GM19468 (cell line): ENCODE measurements at regions not wholly inside any gene's neighbourhood (a gene's known extent, or its start where the extent isn't known, plus 50 kb on each side); places are given as distances from the start of the nearest gene placed in this dataset.

Experiments
- ATAC-seq: cut with Tn5 transposase; IDR thresholded peaks from one replicate; pipeline ENCODE4 v1.9.1; 2021; ENCODE audit warnings: mild to moderate bottlenecking, moderate library complexity, moderate number of reproducible peaks; ENCODE audit not compliant: unreplicated experiment; ENCODE audit errors: extremely low read depth

DNA sequence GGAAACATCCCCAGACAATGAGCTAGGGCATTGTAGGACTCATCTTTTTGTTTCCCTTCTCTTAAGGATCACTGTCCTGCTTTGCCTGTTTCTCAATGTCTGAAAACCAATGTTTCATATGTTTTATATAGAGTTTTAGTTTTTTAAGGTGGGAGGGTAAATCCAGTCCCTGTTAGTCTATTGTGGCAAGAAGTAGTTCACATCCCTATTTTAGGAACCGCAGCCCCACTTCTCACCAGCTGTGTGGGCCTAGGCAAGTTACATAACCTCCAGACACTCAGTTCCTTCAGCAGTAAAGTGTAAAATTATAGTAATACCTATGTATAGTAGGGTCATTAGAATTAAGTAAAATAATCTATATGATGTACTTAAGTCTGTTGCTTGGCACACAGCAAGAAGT is 105.8 kb upstream of the WLS start:
- ATAC-seq, result no peak

DNA sequence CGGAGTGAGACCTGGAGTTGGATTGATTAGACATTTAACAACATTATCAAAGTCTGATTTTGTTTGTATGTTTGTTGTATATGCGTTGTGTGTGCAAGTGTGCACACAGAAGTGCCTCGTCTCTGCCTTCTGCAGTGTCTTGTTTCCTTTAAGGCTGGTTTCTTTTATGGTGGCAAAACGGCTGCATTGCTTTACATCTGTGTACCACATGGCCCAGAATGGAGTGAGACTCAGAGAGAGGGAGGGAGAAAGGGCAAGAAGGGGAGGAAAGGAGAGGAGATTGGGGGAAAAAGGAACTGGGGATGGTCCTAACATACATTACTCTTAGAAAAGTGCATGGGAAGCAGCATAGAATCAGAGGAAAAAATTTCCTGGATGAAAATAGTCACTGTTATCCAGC is 99.7 kb upstream of the WLS start:
- no peak for ATAC-seq

DNA sequence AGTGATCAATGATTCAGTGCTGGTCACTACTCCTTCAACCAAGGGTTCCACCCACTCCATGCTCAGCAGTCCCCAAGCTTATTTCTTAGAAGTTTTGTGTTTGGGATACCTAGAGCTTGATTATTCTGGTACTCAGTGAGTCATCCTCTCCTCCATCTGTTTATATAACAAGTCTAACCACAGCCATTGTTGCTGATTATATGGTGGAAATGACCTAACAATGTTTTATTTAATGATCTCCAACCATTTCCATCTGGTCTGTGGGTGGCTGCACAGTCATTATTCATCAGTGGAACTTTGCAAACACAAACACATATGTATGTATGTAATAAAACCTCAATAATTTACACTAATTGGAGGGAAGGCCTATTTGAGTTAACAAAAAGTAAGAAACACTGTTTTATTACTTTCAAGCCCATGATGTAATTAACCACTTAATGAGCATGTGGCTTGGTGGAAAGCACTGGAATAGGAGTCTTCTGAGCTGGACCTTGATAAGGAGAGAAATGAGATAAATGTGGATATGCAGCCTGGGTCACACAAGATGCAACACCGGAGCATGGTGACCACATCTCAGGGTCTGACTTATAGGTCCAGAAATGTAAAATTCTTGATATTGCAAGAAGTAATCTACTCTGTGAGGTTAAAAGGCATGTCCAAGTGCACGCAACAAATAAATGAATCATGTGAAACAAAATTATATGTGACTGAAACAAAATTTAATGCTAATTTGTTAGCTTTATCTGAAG is 99.0 kb upstream of the WLS start:
- ATAC-seq, result no peak

DNA sequence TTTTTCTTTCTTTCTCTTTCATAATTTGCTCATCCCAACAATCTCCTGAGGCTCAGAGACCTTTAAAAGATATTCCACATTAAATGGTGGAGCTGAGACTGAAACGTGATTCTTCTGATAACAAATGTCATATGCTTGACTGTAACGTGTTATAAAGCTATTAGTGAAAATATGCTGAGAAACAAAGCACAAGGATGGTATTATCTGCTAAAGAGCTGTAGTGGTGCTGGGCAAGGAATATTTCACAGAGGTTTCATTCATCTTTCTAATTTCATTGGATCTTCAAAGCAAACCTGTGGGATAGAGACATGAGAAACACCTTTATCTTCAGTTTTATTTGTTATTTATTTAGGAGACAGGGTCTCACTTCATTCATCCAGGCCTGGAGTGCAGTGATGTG is 98.1 kb upstream of the WLS start:
- no peak for ATAC-seq

DNA sequence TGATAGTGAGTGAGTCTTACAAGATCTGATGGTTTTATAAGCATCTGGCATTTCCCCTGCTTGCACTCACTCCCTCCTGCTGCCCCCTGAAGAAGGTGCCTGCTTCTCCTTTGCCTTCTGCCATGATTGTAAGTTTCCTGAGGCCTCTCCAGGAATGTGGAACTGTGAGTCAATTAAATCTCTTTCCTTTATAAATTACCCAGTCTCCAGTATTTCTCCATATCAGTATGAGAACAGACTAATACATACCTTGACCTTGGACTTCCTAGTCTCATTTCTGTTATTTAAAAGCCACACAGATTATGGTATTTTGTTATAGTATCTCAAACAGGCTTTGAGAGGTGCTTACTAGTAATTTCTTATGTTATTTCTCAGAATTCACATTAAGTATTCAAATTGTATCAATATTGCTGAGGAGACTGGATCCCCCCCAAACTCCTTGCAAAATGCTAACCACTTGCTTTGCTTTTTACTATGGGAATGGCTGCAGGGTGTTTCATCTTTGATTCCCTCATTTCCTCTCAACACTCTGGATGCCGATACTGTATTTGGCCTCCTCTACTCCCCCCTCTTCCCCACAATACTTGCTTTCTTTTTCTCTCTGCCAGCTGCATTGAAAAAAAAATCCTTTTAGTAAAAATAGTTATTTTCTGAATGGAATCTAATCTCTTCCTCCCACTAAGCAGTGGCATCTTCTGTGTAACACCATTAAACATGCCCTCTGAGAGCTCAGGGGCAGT is 96.9 kb upstream of the WLS start:
- no peak for ATAC-seq

DNA sequence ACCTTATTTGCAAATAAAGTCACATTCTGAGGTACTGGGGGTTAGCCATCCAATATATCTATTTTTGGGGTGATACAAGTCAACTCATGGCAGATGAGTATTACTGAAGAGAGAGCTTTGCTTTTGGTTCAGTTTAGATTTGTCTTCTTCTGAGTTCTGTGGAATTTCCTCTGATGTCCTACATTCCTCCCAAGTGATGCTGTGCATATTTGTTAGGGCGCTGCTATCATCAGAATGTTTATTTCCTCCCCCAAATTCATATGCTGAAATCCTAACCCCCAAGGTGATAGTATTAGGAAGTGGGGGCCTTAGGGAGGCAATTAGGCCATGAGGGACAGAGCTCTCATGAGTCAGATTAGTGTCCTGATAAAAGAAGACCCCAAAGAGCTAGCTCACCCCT is 96.2 kb upstream of the WLS start:
- ATAC-seq, result no peak

DNA sequence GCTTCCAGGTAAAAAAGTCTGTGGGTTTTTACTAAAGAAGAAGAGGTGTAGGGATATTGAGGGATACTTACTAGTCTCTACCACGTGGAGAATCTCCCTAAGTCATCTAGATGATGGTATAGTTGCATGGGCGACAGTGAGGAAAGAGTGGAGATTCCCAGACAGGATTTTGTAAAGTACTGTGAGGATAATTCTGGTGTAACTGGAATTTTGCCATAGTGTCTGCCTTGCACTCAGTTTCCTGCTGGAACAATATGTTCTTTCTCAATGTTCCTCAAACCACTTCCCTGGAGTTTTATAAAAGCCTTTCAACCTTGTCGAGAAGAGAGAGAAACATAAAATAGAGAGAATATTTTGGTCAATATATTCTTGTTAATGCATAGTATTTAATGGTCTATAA is 95.1 kb upstream of the WLS start:
- no peak for ATAC-seq

DNA sequence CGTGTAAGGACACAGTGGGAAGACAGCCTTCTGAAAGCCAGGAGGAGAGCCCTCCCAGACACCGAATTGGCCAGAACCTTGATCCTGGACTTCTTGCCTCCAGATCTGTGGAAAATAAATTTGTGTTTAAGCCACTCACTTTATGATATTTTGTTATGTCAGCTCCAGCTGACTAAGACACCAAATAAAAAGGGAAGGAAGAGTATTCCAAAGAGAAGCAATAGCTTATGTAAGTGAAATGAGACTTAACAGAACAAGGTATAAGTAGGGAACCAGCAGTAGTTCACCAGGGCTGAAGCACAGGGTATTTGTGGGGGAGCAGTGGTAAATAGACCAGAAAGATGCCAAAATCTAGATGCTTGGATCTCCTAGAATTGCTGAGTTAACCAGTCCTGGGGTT is 94.2 kb upstream of the WLS start:
- no peak for ATAC-seq

DNA sequence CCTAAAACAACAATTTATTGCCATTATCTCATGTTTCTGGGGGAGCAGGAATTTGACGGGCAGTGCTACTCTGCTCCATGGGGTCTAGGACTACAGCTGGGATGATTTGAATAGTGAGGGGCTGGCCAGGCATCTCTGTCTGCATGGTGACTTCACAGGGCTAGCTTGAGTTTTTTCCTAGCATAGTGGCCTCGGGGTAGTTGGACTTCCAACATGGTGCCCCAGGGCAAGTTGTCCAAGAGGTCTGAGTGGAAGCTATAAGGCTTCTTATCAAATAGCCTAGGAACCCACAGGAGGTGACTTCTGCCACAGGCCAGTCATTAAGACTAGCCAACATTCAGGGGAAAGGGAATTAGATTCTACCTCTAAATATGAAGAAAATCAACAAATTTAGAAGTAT is 92.0 kb upstream of the WLS start:
- ATAC-seq, result no peak

DNA sequence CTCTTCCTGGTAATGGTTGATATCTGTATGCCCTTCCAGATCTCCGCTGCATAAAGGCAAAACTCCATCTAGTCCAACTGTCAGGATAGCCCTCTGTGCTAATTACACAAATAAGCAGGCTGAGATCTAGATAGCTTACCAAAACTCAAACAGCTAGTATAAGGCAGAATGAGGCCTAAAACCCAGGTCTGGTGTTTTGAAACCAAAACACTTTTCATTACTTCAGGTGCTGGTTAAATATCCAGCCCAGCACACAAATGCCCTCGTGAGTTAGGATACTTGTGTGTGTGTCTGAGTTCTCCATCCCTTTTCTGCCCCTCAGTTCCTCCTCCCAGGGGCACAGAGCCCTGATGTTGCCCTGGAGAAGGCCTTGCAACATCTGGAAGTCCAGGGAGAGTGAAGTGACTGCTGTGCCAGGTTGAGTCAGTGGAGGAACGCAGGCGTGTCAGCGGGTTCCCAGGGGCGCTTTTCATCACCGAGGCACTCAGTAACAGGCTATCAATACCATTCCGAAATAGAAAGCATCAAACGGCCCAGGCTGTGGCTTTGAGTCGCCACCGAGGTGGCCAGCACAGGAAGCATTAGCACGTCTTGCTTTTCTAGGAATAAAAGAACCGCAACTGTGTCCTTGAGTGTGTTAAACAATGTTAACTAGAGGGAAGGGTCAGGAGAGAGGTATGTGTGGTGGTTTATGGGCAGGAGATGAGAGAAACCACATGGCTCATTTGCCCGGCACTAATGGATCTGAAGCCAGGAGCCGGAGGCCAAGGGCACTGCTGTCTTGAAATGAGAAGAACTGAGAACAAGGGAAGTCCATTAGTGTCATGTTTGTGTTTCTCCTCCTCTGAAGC is 90.7 kb upstream of the WLS start:
- ATAC-seq, result no peak

DNA sequence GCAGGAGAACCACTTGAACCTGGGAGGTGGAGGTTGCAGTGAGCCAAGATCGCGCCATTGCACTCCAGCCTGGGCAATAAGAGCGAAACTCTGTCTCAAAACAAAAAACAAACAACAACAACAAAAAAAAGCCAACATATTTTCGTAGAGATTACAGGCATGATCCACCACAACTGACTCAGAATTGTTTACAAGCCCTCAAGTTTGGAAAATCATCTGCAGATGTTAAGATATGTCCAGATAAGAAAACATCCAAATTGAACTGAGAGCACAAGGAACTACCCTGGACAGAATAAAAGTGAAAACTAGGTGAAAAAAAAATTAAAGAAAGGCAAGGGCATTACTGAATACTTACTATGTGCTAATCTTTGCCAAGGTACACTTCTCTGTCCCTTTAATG is 89.8 kb upstream of the WLS start:
- no peak for ATAC-seq

DNA sequence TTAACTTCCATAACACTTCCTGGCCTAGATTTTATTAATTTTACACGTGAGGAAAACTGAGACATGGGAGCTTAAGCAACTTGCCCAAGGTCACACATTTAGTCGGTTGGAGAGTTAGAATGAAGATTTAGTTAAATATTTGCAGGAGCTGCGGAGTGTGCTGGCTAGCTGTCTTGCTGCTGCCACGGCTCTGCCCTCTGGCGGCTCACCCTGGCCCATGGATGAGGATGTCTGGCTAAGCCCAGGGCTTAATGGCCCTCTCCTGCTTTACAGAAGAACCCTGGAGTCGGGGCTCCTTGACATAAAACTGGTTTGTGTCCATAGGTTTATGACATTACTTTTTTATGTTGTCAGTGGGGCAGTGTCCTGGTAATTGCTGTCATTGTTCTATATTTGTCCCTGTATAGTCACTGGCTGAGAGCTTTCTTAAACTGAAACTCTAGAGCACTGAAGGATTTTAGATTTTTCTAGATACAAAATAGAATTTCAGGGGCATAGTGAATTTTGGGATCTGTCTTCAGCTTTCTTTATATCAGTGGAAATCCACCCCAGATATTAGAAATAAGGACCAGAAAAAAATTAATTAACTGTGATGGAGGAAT is 88.9 kb upstream of the WLS start:
- ATAC-seq, result no peak

DNA sequence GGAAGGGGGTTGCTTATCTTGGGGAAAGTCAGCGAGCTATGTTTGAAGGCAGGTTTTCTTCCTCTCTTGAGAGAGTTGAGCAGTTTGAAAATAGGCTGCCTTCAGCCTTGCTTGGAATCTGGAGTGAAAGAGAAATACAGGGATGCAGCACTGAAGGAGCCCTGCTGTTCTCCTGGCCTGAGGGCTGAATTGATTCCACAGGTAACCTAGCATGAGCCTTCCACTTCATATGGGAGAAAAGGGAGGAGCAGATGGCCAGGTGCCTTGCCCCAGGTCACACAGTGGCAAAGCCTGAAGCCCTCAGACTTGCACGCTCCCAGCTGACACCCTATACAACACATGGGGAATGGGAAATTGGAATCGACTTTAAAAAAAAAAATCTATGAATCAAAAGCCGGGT is 88.0 kb upstream of the WLS start:
- ATAC-seq, result no peak

DNA sequence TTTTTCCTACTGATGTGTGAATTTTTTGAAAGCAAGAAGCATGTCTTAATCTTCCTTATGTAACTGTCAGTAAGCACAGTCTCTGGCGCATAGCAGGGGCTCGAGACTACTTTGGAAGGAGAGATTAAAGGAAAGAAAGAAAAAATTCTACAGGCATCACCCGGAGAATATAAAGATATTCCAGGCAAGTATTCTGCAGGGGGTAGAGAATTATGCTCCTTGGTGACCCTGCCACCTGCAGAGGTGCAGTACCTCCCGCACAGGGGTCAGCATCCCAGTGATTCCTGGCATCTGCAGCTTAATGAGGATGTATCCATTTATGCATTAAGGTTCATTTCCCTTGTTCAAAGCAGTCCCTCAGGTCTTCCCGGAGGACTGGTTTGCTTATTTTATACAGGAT is 87.6 kb upstream of the WLS start:
- no peak for ATAC-seq

DNA sequence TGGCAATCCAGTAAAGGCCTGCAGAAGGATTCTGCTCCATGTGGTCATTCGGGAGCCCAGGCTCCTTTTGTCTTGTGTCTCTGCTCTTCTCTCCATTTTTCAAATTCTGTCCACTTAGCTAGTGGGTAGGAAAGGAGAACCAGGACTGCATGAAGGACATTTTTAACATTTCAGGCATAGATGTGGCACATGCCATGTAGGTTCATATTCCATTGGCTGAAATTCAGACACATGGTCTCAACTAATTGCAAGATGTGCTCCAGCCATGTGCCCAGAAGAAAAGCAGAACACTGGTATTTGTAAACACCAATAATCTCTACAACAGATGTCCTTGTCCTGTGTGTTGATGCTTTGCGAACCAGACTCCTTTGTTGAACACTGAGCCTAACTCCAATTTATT is 85.2 kb upstream of the WLS start:
- no peak for ATAC-seq

DNA sequence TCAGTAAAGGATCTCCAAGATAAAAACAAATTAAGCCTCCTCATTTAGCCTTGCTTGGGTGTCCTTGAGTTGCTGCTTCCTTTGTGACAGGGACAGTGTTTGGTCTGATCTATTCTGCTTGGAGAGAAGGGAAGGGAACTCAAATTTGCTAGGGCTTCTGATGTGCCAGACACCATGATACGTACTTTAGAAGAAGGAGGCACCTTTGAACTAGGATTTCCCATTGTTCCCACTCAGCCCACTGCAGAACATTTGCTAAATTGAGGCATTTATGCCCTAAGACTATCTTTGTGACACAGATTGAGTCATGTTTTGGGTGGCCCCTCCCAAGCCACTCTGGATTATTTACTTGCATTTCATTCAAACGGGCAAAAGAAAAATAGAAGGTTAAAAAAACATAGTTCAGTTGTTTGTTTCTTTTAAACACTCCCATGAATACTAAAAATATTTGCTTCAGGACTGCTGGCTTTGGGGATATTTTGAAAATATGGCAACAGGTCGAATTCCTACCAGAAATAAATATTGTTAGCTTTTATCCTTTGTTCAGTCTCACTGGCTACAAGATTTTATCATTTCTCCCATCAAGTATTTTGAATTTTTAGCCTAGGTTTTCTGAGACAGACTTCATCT is 81.9 kb upstream of the WLS start:
- no peak for ATAC-seq

DNA sequence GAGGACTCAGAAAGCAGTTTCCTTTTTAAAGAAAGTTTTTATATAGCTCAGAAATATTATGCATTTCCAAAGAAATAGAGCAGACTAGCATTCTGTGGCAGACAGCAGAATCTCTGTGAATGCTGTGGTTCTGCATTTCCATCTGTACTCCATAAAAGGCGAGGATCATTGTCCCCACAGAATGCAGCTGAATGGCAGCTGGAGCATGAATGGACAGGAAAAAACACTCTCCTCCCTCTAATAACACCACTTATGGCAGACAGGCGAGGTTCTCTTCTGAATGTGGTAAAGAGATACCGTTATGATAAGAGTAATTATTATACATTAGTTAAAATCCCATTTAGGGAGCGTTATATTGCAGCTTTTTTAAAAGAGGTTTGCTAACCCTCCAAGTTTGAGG is 81.4 kb upstream of the WLS start:
- no peak for ATAC-seq

DNA sequence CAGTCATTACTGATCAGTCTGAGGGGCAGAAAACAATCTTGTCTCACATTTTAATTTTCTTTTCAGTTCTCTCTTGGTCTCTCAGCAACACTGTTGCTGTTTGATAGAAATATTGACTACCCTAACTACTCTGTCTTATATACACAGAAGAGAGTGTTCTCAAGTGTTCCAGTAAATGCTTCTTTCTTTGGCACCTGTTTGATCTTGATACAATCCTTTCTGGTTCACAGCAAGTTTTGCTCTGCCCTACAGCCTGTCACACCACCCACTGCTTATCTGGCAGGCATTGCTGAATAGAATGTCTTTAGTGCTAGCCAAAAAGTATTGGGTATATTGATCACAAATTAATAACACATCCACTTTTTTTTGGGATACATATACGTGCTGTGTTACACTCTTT is 75.7 kb upstream of the WLS start:
- ATAC-seq, result no peak

DNA sequence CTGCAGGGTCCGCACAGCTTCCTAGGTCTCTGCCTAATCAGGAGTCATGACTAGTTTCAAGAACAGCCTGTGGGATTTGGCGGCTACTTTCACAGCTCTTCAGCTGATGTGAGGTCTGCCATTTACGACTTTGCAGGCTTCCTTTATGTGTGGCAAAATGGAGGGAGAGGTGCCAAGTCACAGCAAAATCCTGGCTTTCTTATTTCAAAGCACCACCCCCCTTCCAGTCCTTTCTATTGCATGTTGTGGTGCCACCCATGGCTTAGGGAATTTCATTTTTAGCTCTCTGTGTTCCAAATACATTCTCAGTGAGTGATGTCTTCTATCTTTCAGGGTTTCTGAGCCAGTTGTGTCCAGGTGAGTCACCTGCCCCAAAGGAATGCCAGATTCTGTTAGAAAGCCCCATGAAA is 75.1 kb upstream of the WLS start:
- ATAC-seq, result no peak

DNA sequence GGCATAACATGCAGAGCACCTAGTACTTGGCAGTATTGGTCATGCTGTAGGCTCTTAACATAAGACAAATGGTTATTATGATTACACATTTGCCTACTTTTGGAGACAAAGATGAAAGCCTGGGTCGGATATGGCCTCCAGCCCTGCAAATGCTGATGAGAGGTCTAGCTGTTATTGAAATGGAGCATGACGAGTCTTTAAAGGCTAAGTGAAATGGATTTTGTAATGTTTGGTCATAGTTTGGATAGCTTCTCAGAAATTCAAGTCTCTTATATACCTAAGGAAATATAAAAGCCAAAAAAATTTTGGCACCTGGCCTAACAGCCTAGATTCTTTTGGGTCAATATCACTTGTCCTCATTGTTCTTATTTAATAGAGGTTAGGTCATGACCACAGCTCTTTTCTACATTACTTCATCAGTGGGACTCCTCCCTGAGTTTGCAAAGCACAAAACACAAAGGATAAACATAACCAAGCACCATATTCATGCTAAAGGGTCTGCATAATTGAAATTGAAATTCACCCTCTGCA is 69.2 kb upstream of the WLS start:
- no peak for ATAC-seq
